Nephron (organoid): ENCODE measurements at regions not wholly inside any gene's neighbourhood (a gene's known extent, or its start where the extent isn't known, plus 50 kb on each side); places are given as distances from the start of the nearest gene placed in this dataset.

Experiments used
- H3K27ac Mint-ChIP-seq, 3 experiments: 2 replicates each; pipeline ENCODE4 v1.8.0; 2020; ENCODE audit warnings: mixed read lengths in 3 of 3, mild to moderate bottlenecking in 2 of 3, moderate library complexity in 1 of 3
- H3K27me3 Mint-ChIP-seq: 2 replicates; pipeline ENCODE4 v1.8.0; 2021; ENCODE audit warnings: low read depth, mild to moderate bottlenecking, moderate library complexity, mixed read lengths
- H3K36me3 Mint-ChIP-seq: 2 replicates; pipeline ENCODE4 v1.8.0; 2020; ENCODE audit warnings: low read depth, mixed read lengths
- H3K4me1 Mint-ChIP-seq: 2 replicates; pipeline ENCODE4 v1.8.0; 2020; ENCODE audit warnings: mixed read lengths
- H3K4me3 Mint-ChIP-seq, 3 experiments: 2 replicates each; pipeline ENCODE4 v1.8.0; 2020; ENCODE audit warnings: mild to moderate bottlenecking in 3 of 3, mixed read lengths in 3 of 3, moderate library complexity in 2 of 3
- H3K9me3 Mint-ChIP-seq: 2 replicates; pipeline ENCODE4 v1.8.0; 2020; ENCODE audit warnings: mixed read lengths
- TF ChIP-seq, protein P1 (sequence below), 3 experiments: fragments of 200-600 bp; sonication (generic); IDR thresholded peaks; one replicate each; pipeline ENCODE4 v1.5.0; 2021; ENCODE audit warnings: antibody characterized with exemption in 3 of 3; ENCODE audit not compliant: unreplicated experiment in 3 of 3

- H3K4me1 Mint-ChIP-seq: peaks cover 5% of the 10 kb centered on the region
- H3K36me3 Mint-ChIP-seq: peaks cover 10% of the 10 kb centered on the region
- no peak overlapping the region for H3K27ac Mint-ChIP-seq
- TF ChIP-seq, protein P1, sequence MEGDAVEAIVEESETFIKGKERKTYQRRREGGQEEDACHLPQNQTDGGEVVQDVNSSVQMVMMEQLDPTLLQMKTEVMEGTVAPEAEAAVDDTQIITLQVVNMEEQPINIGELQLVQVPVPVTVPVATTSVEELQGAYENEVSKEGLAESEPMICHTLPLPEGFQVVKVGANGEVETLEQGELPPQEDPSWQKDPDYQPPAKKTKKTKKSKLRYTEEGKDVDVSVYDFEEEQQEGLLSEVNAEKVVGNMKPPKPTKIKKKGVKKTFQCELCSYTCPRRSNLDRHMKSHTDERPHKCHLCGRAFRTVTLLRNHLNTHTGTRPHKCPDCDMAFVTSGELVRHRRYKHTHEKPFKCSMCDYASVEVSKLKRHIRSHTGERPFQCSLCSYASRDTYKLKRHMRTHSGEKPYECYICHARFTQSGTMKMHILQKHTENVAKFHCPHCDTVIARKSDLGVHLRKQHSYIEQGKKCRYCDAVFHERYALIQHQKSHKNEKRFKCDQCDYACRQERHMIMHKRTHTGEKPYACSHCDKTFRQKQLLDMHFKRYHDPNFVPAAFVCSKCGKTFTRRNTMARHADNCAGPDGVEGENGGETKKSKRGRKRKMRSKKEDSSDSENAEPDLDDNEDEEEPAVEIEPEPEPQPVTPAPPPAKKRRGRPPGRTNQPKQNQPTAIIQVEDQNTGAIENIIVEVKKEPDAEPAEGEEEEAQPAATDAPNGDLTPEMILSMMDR (IDR thresholded peaks at IDR 0.05; ENCODE audit: unreplicated experiment in 3 of 3): no peak
- H3K9me3 Mint-ChIP-seq: peaks cover 29% of the 10 kb centered on the region
- H3K4me3 Mint-ChIP-seq: no peak overlapping the region
- no peaks in the 10 kb centered on the region for H3K27me3 Mint-ChIP-seq
Measured at GRCh38 chr12:42750356-42750755, 160.8 kb upstream of the PRICKLE1 start.

GRCh38 chr12:42749239-42749638, 159.7 kb upstream of the PRICKLE1 start:
- Mint-ChIP-seq H3K27me3 (no peaks in the 10 kb centered on the region), H3K9me3 (peaks cover 29% of the 10 kb centered on the region), H3K4me1 (peaks cover 16% of the 10 kb centered on the region), H3K27ac (no peak overlapping the region), H3K4me3 (no peak overlapping the region), H3K36me3 (peaks cover 10% of the 10 kb centered on the region)
- TF ChIP-seq, protein P1 (IDR thresholded peaks at IDR 0.05; ENCODE audit: unreplicated experiment in 3 of 3): no peak

- H3K4me3 Mint-ChIP-seq: no peak overlapping the region
- peaks cover 10% of the 10 kb centered on the region for H3K36me3 Mint-ChIP-seq
- H3K4me1 Mint-ChIP-seq: peaks cover 60% of the 10 kb centered on the region
- H3K27ac Mint-ChIP-seq: peak overlapping the region in 2 of 3 experiments; percentile 32 to 76
- H3K27me3 Mint-ChIP-seq: no peaks in the 10 kb centered on the region
- peaks cover 22% of the 10 kb centered on the region for H3K9me3 Mint-ChIP-seq
- TF ChIP-seq, protein P1 (IDR thresholded peaks at IDR 0.05; ENCODE audit: unreplicated experiment in 3 of 3): no peak
Measured at GRCh38 chr12:42744539-42745182, 155.1 kb upstream of the PRICKLE1 start.

DNA sequence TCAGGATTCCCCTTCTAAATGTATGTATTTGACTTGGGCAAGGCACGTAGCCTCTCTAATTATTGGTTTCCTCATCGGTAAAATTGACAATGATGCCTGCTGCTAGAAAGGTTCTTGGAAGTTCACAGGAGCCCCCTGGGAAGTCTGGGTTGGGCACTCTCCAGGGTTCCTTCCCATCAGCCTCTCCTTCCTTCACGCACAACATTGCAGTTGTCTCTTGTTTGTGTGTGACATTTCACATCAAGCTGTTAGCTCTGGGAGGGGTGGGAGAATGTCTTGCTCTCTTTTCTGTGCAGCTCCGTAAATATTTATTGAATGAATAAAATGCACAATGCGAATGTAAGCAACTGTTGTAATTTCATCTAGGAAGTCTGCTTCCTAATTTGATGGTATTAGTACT, 153.2 kb upstream of the PRICKLE1 start:
- H3K4me1 Mint-ChIP-seq: peaks cover 76% of the 10 kb centered on the region
- no peaks in the 10 kb centered on the region for H3K27me3 Mint-ChIP-seq
- H3K27ac Mint-ChIP-seq: peak overlapping the region; percentile 74 to 86 (median 76)
- H3K36me3 Mint-ChIP-seq: peaks cover 10% of the 10 kb centered on the region
- TF ChIP-seq, protein P1 (IDR thresholded peaks at IDR 0.05; ENCODE audit: unreplicated experiment in 3 of 3): no peak
- peaks cover 15% of the 10 kb centered on the region for H3K9me3 Mint-ChIP-seq
- peak overlapping the region in 1 of 3 experiments; percentile 8 for H3K4me3 Mint-ChIP-seq

GRCh38 chr12:42741771-42742510, 152.4 kb upstream of the PRICKLE1 start:
- Mint-ChIP-seq H3K4me1 (peaks cover 84% of the 10 kb centered on the region), H3K27me3 (no peaks in the 10 kb centered on the region), H3K27ac (peak overlapping the region; percentile 74 to 86 (median 76)), H3K36me3 (peaks cover 6% of the 10 kb centered on the region), H3K9me3 (peaks cover 7% of the 10 kb centered on the region), H3K4me3 (no peak overlapping the region)
- TF ChIP-seq, protein P1 (IDR thresholded peaks at IDR 0.05; ENCODE audit: unreplicated experiment in 3 of 3): no peak
